ENCODE measurements at regions not wholly inside any gene's neighbourhood (a gene's known extent, or its start where the extent isn't known, plus 50 kb on each side); places are given as distances from the start of the nearest gene placed in this dataset.

- TF ChIP-seq, protein P1, sequence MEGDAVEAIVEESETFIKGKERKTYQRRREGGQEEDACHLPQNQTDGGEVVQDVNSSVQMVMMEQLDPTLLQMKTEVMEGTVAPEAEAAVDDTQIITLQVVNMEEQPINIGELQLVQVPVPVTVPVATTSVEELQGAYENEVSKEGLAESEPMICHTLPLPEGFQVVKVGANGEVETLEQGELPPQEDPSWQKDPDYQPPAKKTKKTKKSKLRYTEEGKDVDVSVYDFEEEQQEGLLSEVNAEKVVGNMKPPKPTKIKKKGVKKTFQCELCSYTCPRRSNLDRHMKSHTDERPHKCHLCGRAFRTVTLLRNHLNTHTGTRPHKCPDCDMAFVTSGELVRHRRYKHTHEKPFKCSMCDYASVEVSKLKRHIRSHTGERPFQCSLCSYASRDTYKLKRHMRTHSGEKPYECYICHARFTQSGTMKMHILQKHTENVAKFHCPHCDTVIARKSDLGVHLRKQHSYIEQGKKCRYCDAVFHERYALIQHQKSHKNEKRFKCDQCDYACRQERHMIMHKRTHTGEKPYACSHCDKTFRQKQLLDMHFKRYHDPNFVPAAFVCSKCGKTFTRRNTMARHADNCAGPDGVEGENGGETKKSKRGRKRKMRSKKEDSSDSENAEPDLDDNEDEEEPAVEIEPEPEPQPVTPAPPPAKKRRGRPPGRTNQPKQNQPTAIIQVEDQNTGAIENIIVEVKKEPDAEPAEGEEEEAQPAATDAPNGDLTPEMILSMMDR (IDR thresholded peaks at IDR 0.05; ENCODE audit: extremely low read depth, missing control alignments): no peak
- no peak for DNase-seq (ENCODE audit: low spot score)
These were observed 245.8 kb upstream of the NAV3 start for GRCh38 chr12:77584860-77585259.

- TF ChIP-seq, protein P1 (IDR thresholded peaks at IDR 0.05; ENCODE audit: extremely low read depth, missing control alignments): no peak
- DNase-seq (ENCODE audit: low spot score): no peak
These were observed 252.1 kb upstream of the NAV3 start for GRCh38 chr12:77578466-77579220.

GRCh38 chr12:77577791-77578190, 252.9 kb upstream of the NAV3 start:
- TF ChIP-seq, protein P1 (IDR thresholded peaks at IDR 0.05; ENCODE audit: extremely low read depth, missing control alignments): no peak
- no peak for DNase-seq (ENCODE audit: low spot score)

DNA sequence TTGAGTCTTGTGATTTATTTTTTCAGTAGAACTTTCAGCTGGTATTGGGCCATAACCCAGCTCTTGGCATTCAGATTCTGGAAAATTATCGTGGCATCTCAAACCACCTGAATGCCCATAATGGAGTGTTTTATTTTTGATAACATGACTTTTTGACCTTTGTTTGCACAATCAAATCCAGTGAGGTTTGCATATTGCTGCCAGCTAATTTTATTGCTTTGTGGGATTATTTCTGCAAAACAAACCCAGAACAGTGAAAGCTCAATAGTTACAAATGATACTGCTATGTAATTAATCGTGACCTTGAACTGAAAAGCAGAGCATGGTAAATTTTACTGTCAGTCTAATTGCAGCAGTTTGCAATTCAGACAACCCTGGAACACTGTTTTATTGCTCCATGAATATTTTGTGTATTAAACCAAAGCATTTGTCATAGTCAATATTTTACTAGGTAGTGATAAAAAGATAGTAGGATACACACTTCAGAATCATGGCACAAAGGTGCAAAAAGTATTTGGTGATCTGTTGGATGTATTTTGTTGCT, 255.2 kb upstream of the NAV3 start:
- DNase-seq (ENCODE audit: low spot score): no peak
- TF ChIP-seq, protein P1 (IDR thresholded peaks at IDR 0.05; ENCODE audit: extremely low read depth, missing control alignments): no peak

GRCh38 chr12:77572371-77572770, 258.3 kb upstream of the NAV3 start:
- TF ChIP-seq, protein P1 (IDR thresholded peaks at IDR 0.05; ENCODE audit: extremely low read depth, missing control alignments): no peak
- no peak for DNase-seq (ENCODE audit: low spot score)

DNA sequence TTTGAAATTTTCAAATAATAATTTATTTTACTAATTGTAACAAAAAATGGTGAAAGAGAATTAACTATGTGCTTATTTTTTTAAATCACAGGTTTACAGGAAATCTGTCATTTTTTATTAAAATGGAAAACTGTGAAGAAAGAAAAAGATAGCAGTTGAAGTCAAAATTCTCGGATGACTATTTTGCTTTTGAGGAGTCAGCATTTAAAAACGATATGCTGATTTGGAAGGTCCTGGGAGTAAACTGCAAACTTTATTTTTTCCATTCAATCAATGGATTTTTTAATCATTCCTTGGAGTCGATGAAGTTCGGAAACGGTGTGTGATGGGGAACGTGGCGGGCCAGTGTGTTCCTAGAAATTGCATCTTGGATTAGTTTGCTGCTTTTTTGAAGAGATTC, 258.9 kb upstream of the NAV3 start:
- no peak for DNase-seq (ENCODE audit: low spot score)
- TF ChIP-seq, protein P1 (IDR thresholded peaks at IDR 0.05; ENCODE audit: extremely low read depth, missing control alignments): no peak

DNA sequence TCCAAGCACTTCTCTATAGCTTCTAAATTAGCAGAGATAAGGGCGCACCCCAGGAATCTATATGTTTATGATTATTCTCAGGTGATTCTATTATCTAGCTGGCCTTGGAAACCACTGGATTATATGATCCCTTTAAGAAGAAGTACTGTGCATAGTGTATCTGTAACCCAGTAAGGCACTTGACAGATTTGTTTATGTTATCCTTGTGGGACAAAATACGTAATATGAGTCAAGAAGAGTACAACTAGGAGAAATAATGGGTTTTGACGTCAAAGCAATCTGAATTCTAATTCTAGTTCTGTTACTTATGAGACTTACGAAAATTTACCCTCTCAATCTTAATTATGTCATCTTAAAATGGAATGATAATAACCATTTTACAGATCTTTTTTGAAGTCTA, 259.6 kb upstream of the NAV3 start:
- DNase-seq (ENCODE audit: low spot score): no peak
- TF ChIP-seq, protein P1 (IDR thresholded peaks at IDR 0.05; ENCODE audit: extremely low read depth, missing control alignments): no peak
